DND-41 (cell line): ENCODE measurements at regions not wholly inside any gene's neighbourhood (a gene's known extent, or its start where the extent isn't known, plus 50 kb on each side); places are given as distances from the start of the nearest gene placed in this dataset.
A peak's percentile ranks its signal among the peaks of the same experiment; 100 is the strongest.

Experiments
- ATAC-seq: fragments of 200-7000 bp; cut with Tn5 transposase; 3 replicates; pipeline ENCODE4 v1.9.1; 2021; ENCODE audit warnings: low read depth; ENCODE audit not compliant: insufficient read depth
- DNase-seq: peaks from one replicate; pipeline ENCODE4 v3.0.0-alpha.2; 2020
- H2AFZ ChIP-seq: 2 replicates; pipeline ENCODE4 v1.6.0; 2012; ENCODE audit warnings: low read depth, low read length
- H3K27ac ChIP-seq: 2 replicates; pipeline ENCODE4 v1.5.1; 2012; ENCODE audit warnings: low read length, inconsistent platforms
- H3K27me3 ChIP-seq: fragments of 200-600 bp; sonication (generic); 2 replicates; pipeline ENCODE4 v1.6.0; 2012; ENCODE audit warnings: low read length, mild to moderate bottlenecking, inconsistent platforms; ENCODE audit not compliant: insufficient read depth, poor library complexity
- H3K36me3 ChIP-seq: 2 replicates; pipeline ENCODE4 v1.5.1; 2012; ENCODE audit warnings: low read length, inconsistent platforms; ENCODE audit not compliant: insufficient read depth
- H3K4me1 ChIP-seq: 2 replicates; pipeline ENCODE4 v1.5.1; 2012; ENCODE audit warnings: mild to moderate bottlenecking, low read length; ENCODE audit not compliant: insufficient read depth
- H3K4me2 ChIP-seq: 2 replicates; pipeline ENCODE4 v1.6.0; 2012; ENCODE audit warnings: mild to moderate bottlenecking, moderate library complexity, low read length, inconsistent platforms; ENCODE audit not compliant: insufficient read depth
- H3K4me3 ChIP-seq, 2 experiments: fragments of 200-600 bp in 1 of 2; shearing (Covaris generic) in 1 of 2; 2 replicates each; pipeline ENCODE4 v1.5.1; 2012 to 2016; ENCODE audit warnings: inconsistent platforms in 2 of 2, low read length in 2 of 2, mild to moderate bottlenecking in 2 of 2, low read depth in 1 of 2, moderate library complexity in 1 of 2
- H3K79me2 ChIP-seq: 2 replicates; pipeline ENCODE4 v1.6.0; 2012; ENCODE audit warnings: low read length, inconsistent platforms; ENCODE audit not compliant: insufficient read depth
- H3K9ac ChIP-seq: 2 replicates; pipeline ENCODE4 v1.6.0; 2012; ENCODE audit warnings: low read depth, mild to moderate bottlenecking, inconsistent platforms, low read length, moderate library complexity
- H3K9me3 ChIP-seq: 2 replicates; pipeline ENCODE4 v1.5.1; 2012; ENCODE audit warnings: low read length, moderate library complexity, mild to moderate bottlenecking, inconsistent platforms; ENCODE audit not compliant: insufficient read depth, severe bottlenecking
- H4K20me1 ChIP-seq: 2 replicates; pipeline ENCODE4 v1.6.0; 2012; ENCODE audit warnings: low read length; ENCODE audit not compliant: insufficient read depth
- EZH2 ChIP-seq: IDR thresholded peaks from 3 replicates; pipeline ENCODE4 v1.6.1; 2012; ENCODE audit warnings: borderline replicate concordance, low read depth, mild to moderate bottlenecking, moderate library complexity, low read length, inconsistent platforms; ENCODE audit not compliant: severe bottlenecking
- TF ChIP-seq, protein P1 (sequence below): IDR thresholded peaks from 2 replicates; pipeline ENCODE4 v1.5.1; 2012; ENCODE audit warnings: borderline replicate concordance, low read length, moderate library complexity, mild to moderate bottlenecking; ENCODE audit not compliant: poor library complexity, severe bottlenecking; ENCODE audit errors: extremely low read depth

DNA sequence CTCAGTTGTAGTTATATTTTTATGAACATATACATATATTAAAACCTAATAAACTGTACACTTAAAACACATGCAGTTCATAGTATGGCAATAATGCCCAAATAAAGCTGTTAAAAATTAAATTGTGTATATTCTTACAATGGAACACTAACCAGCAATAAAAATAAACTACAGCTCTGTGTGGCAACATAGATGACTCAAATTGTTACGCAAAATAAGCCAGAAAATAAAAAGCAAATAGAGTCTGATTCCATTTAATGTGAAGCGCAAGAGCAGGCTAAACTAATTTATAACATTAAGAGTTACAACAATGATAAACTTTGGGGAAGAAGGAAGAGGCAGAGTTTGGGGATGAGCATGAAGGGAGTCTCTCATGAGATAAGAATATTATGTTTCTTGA is 597.3 kb downstream of the TLE1 start:
- Histone ChIP-seq H3K27me3 (no peaks in the 10 kb centered on the region), H3K4me2 (no peak overlapping the region), H3K4me3 (no peak overlapping the region), H3K9ac (no peak overlapping the region), H2AFZ (no peak overlapping the region), H3K79me2 (no peaks in the 10 kb centered on the region), H3K4me1 (no peaks in the 10 kb centered on the region), H4K20me1 (no peaks in the 10 kb centered on the region), H3K27ac (no peak overlapping the region), H3K36me3 (no peaks in the 10 kb centered on the region), H3K9me3 (peaks cover 6% of the 10 kb centered on the region)
- no peak for DNase-seq
- no peak for TF ChIP-seq EZH2
- TF ChIP-seq, protein P1, sequence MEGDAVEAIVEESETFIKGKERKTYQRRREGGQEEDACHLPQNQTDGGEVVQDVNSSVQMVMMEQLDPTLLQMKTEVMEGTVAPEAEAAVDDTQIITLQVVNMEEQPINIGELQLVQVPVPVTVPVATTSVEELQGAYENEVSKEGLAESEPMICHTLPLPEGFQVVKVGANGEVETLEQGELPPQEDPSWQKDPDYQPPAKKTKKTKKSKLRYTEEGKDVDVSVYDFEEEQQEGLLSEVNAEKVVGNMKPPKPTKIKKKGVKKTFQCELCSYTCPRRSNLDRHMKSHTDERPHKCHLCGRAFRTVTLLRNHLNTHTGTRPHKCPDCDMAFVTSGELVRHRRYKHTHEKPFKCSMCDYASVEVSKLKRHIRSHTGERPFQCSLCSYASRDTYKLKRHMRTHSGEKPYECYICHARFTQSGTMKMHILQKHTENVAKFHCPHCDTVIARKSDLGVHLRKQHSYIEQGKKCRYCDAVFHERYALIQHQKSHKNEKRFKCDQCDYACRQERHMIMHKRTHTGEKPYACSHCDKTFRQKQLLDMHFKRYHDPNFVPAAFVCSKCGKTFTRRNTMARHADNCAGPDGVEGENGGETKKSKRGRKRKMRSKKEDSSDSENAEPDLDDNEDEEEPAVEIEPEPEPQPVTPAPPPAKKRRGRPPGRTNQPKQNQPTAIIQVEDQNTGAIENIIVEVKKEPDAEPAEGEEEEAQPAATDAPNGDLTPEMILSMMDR = no peak
- ATAC-seq = no peak

DNA sequence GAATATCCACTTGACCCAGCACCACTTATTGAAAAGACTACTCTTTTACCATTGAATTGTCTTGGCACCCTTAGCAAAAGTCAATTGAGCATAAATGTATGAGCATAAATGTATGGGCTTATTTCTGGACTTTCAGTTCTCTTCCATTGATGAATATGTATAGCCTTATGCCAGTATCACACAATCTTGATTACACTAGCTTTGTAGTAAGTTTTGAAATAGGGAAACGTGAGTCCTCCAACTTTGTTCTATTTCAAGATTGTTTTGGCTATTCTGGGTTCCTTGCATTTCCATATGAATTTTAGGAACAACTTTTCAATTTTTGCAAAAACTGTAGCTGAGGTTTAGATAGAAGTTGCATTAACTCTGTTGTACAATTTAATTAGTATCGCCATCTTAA is 601.0 kb downstream of the TLE1 start:
- Histone ChIP-seq H3K4me2 (no peak overlapping the region), H3K36me3 (no peaks in the 10 kb centered on the region), H3K4me3 (no peak overlapping the region), H2AFZ (no peak overlapping the region), H3K9ac (no peak overlapping the region), H3K4me1 (no peaks in the 10 kb centered on the region), H4K20me1 (no peaks in the 10 kb centered on the region), H3K27me3 (no peaks in the 10 kb centered on the region), H3K27ac (no peak overlapping the region), H3K79me2 (no peaks in the 10 kb centered on the region), H3K9me3 (peaks cover 5% of the 10 kb centered on the region)
- DNase-seq = no peak
- TF ChIP-seq, protein P1 = no peak
- TF ChIP-seq EZH2 = no peak
- no peak for ATAC-seq

DNA sequence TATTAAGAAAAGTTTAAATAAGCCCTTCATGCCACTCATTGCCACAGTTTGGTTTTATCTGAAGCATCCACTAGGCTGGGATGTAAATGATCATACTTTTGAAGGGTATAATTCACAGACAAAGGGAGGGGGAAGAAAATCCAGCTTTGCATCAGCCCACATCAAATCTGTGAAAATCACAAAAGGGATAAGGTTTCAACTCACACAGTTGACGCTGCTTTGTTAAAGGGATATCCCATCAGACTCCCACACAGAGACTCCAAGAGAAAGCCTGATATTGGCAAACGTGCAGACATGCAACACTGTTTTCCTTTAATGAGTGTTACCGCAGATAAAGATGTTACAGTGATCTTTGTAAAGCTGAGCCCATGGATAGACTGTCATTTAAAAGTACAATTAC is 602.9 kb downstream of the TLE1 start:
- ATAC-seq (no peak), DNase-seq (no peak)
- Histone ChIP-seq H3K4me1 (no peaks in the 10 kb centered on the region), H3K36me3 (no peaks in the 10 kb centered on the region), H4K20me1 (no peaks in the 10 kb centered on the region), H3K27me3 (no peaks in the 10 kb centered on the region), H3K9me3 (no peaks in the 10 kb centered on the region), H3K4me3 (no peak overlapping the region), H3K9ac (no peak overlapping the region), H3K4me2 (no peak overlapping the region), H3K79me2 (no peaks in the 10 kb centered on the region), H2AFZ (0 out of 2 replicates have a peak overlapping the region, but pooled peaks have one; percentile 5), H3K27ac (no peak overlapping the region)
- TF ChIP-seq, protein P1 = no peak
- no peak for TF ChIP-seq EZH2

DNA sequence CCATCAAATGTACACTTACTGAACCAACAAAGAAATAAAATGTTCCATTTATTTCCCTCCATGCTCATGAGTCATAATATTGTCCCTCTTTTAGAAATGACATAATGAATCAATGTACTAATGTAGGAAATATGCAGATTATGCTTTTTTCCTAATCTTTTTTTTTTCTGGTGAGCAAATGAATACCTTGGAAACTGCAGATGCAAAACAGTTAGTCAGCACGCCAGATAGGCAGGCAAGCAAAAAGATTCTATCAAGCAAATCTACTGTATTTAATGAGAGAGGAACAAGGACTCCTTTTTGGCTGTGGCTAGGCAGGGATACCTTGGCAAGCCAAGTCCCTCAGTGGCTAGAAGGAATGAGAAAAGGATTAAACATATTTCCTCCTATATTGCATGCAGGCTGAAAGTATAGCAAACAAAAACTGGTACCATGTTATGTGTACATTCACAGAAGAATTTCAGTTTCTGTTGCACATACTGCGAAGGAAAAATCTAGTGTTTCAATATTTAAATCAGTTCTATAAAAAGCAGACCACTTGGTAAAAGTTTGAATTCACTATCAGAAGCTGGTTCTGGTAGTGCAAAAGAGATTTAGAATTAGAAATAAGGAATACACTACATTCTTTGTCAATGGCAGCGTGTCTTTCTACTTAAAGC is 605.4 kb downstream of the TLE1 start:
- Histone ChIP-seq H3K9me3 (no peaks in the 10 kb centered on the region), H2AFZ (no peak overlapping the region), H3K27me3 (no peaks in the 10 kb centered on the region), H4K20me1 (no peaks in the 10 kb centered on the region), H3K4me3 (no peak overlapping the region), H3K27ac (no peak overlapping the region), H3K4me2 (no peak overlapping the region), H3K9ac (no peak overlapping the region), H3K79me2 (no peaks in the 10 kb centered on the region), H3K36me3 (no peaks in the 10 kb centered on the region), H3K4me1 (no peaks in the 10 kb centered on the region)
- DNase-seq = no peak
- TF ChIP-seq, protein P1 = no peak
- no peak for TF ChIP-seq EZH2
- ATAC-seq = no peak
